GM21526 (cell line): ENCODE measurements at regions not wholly inside any gene's neighbourhood (a gene's known extent, or its start where the extent isn't known, plus 50 kb on each side); places are given as distances from the start of the nearest gene placed in this dataset.
"Not testable (repeated sequence)": the region's sequence is repeated elsewhere in the genome, so short reads cannot be mapped to it uniquely, and the experiment has no call there.

ENCODE experiments used
- ATAC-seq: cut with Tn5 transposase; IDR thresholded peaks from one replicate; pipeline ENCODE4 v1.9.1; 2021; ENCODE audit warnings: moderate library complexity; ENCODE audit not compliant: unreplicated experiment, low FRiP score

DNA sequence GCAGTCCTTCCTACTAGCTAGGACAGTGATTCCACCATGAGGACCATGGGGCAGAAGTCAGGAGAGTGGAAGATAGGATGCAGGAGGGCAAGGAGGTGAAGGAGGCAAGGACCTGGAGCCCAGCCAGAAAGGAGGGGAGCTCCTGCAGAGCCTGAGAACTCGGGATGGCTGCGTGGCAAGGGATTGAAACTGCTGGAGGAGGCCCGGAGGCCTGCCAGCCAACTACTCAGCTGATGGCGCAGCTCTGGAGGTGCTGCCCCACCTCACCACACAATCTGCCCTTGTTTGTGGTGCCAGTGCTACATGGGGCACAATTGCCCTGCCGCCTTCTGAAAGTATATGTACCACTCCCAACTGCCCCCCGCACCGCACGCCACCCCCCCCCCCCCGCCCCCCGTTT lies 307.3 kb upstream of the CHRNA7 start:
- not testable (repeated sequence) for ATAC-seq

DNA sequence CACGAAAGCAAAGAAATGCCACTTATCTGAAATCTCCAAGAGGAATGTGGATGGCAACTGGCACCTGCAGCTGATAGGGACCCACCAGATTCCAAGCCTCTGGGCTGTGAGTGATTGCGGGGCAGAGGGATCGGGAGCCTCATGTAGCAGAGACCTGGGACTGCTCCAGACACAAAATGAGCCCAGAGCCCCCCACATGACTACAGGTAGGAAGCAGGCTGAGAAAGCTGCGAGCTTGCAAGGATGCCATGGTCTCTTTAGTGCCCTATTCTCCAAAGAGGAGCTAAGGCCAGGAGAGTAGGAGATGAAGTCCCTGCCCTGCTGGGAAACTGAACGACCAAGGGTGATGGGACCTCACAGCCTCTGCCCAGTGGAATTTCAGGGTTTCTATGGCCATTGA lies 305.4 kb upstream of the CHRNA7 start:
- ATAC-seq, result not testable (repeated sequence)

DNA sequence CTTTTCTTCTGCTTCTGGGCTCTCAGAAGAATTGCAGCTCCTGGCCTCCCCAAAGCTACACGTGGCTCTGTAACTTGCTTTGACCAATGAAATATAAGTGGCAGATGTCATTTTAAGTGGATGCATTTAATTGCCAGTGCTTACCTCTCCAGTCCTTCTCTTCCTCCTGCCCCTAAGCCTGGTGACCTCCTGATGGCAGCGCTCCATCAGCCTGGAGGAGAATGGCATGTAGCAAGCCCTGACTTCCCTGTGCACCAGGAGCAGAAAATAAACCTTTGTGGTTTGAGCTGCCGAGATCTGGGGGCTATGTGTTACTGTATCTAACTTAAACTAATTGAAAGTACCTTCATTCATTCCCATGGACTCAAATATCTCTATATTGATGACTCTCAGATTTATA lies 304.7 kb upstream of the CHRNA7 start:
- not testable (repeated sequence) for ATAC-seq

DNA sequence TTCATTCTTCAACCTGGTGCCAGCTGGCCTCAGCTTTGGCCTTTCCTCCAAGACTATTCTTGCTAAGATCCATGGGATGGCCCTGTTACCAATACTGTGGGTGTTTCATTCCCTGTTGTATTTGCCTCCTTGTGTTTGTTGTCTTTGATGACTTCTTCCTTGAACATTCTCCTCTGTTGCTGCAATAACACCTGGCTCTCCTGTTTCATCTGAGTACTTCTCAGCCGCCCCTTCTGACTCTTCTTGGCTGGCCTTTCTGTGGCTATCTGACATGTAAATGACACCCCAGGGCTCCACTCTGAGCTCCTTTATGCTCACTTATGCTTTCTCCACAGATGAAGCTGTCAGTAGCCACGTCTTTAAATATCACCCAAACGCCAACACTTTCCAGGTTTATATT lies 302.7 kb upstream of the CHRNA7 start:
- ATAC-seq, result no peak

DNA sequence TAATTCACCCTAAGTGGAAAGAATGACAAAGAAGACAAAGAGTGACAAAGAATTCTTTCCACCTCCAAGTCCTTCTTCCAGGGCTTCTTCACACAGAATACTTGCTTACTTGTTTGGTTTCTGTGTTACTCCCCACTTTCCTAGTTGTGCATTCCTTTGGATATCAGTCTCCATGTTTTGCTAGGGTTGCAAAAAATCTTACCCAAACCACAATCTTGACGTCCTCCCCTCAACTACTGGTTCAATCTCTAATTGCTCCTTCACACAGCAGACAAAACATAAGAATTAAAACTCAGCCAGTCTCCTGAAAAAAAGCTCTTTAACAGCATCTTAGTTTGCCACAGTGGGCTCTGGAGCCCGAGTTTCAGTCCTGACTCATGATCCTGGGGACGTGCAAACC lies 297.6 kb upstream of the CHRNA7 start:
- no peak for ATAC-seq

DNA sequence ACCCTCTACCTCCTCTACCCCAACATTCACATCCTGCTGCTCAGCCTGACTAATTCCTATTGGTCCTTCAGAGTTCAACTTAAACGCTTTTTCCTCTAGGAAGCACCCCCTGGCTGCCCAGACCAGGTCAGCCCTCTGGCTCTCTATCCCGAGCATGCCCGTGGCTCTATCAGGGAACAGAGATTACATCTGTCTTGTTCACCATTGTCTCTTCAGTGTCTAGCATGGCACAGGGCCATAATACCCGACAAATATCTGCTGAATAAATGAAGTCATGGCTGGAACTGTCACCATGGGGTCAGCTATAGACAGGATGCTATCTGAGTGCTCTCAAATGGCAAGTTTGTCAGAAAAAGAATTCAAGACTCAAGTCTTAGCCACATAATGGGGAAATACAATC lies 296.9 kb upstream of the CHRNA7 start:
- ATAC-seq, result no peak

DNA sequence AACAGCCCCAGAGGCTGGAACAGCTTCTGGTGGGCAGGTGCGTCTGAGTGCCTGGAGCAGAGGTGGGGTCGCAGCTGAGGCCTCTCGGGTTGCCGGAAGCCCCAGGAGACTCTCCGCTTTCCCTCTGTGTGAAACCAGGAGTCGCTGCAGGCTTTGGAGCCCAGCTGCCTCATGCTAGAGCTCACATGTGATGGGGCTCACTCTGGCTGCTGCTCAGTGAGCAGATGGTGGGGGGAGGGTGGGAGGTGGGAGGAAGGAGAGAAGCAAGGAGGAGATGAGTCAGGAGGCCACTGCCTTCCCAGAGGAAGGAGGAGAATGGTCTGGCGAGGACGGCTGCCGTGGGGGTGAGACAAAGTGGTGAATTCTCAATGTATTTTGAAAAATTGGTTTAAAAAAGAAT lies 290.1 kb upstream of the CHRNA7 start:
- ATAC-seq, result no peak

DNA sequence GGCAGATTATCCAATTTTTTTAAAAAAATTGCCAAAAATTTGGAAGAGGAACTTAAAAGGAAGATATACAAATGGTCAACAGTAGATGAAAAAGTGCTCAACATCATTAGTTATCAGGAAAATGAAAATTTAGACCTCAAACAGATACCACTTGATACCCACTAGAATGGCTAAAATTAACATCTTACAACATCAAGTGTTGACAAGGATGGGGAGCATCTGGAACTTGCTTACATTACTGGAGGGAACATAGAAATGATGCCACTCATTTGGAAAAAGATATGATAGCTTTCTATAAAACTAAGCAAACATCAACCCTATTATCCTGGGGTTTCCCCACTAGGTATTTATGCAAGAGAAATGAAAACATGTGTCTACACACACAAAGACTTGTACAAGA lies 284.5 kb upstream of the CHRNA7 start:
- ATAC-seq, result no peak

DNA sequence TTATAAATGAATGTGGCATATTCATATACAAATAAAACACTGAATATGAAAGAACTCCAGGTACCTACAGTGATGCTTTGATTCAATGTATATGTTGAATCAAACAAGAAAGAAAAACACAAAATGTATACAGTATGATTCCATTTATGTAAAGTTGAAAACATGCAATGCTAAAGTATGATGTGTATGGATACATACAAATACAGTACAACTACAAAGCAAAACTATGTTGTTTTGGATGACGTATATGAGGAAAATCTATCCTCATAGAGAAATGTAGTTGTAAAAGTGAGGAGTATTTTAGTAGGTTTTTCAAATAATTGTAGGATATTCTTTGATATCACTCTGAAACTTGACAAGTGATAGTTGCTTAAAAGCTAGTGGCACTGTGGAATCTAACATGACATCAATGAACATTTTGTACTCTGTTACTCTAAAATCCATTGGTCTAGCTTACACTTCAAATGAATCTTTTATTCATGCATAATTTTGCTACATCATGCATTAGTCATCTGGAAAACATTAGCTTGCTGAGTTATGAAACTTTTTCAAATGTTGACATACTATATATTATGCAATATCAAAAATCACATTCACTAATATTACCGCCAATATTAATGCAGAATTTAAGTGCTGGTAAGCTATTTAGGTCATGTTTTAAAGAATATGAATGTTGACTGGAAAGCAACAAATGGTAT lies 278.1 kb upstream of the CHRNA7 start:
- no peak for ATAC-seq

DNA sequence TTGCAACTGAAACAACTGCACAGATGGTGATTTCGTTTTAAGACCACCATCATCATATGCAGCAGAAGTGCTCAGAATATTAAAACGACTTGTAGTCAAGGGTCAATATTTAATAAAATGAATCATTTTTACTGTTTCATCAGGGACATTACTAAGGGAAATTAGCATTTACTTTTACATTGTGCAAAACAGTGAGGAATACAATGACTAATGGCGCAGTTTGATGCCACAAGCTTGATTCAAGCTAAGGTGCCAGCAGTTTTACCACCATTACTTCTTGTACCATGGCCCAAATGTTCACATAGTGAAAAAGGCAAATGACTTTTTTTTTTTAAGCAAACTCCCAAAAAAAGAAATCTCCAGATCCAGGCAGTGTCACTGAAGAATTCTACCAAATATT lies 277.4 kb upstream of the CHRNA7 start:
- ATAC-seq, result no peak

DNA sequence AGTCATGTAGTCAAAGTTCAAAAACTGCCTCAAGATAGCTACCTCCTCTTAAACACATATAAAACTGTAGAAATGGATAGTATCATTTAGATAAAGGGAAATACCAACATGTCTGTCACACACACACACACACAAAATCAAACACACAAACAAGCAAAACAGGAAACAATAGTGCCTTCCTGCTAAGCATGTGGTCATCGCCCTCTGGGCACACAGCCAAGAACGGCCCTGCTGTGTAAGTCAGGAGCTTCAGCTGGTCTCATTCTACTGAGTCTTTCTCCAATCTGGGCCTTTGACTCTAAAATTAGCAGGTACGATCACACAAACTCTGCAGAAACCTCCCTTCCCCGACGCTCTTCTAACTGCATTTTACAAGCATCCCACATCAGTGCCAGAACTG lies 272.2 kb upstream of the CHRNA7 start:
- no peak for ATAC-seq

DNA sequence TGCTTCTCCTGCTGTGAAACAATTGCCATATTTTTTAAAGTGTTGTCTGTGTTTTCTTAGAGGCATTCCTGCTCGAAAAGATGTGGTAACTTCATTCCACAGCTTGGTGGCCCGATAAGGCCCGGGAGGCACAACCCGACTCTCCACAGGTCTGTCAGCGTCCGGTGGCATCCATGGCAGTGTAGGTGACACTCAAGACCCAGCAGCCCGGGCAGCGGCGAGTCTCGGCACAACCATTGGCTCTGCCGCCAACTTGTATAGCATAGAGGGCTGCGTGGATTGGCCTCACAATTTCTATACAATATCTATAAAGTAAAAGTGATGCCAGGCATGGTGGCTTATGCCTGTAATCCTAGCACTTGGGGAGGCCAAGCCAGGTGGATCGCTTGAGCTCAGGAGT lies 262.3 kb upstream of the CHRNA7 start:
- no peak for ATAC-seq

DNA sequence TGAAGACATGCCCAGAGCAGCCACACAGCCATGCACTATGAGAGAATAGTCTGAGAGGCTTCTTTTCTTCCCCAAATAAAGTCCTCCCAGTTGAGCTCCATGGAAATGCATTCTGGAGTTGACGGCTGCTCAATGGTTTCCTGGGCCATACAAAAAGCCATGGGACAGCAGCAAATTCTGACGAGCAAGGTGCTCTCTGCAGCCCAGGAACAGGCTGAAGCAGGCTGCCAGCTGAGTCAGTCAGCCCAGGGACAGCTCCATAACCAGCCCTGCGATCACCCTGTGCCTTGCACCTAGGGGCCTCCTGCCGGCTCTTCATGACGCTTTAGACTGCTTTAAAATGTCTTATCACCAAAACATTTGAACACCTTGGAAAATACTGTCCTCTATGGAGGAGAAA lies 256.3 kb upstream of the CHRNA7 start:
- ATAC-seq, result no peak

DNA sequence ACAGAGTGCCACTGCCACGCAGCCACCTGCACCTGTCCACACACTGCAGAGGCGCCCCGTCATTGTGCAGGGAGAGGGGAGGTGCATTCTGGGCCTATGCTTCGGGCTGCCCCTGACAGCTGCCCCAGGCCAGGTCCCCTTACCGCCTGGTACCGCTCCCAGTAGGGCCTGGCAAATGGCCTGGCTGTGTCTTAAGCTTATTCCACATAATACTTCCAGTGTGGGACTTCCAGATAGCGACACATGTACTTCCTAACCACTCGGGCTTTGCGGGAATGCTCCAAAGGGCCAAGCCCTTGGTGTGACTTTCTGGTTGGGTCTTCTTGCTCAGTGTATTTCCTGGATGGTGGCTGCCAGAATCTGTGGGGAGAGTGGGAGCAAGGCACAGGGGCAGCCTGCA lies 254.3 kb upstream of the CHRNA7 start:
- no peak for ATAC-seq

DNA sequence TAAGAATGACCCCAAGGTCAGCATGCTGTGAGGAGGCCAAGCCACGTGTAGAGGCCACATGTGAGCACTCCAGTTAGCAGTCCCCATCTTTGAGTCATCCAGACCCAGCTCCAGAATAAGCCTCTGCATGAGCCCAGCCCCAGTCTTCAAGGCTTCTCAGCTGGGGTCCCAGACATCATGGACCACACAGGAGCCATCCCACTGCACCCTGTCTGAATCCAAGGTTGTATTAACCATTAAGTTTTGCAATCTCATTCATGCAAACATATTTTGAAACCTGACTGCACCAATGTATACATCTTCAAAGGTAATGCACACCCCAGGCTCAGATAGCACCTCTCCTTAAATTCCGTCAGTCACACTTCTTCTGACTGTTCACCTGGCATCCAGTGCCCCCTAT lies 249.1 kb upstream of the CHRNA7 start:
- ATAC-seq, result no peak

DNA sequence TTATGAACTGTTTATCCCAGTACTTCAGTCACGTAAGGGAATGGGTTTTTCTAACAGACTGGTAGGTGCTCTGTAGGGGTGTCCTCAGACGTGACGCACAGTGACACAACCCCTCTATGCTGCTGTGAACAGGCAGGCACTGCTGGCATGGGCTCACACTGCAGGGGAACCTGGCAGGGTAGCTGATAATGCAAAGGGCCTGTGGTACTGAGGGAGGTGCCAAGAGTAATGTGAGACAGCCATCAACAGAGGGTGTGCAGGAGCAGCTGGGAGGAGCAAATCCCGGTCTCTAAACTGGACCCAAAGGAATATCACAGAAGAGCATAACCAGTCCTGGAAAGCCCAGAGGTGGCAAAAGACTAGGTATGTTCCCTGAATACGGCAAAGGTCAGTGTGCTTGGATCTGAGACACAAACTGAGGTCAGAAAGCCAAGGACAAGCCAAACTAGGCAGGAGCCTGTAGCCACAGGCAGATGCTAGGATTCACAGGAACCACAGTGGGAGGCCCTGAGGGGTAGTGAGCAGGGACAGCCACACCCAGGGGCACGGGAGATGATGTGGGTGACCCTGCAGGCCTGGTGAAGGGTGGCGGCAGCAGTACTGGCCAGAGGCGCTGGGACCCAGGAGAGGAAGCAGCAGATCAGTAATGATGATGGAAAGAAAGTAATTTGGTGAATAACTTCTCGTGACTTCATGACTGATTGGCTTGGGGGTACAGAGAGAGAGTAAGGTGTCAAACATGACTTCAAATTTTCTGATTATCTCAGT lies 248.1 kb upstream of the CHRNA7 start:
- ATAC-seq, result no peak

DNA sequence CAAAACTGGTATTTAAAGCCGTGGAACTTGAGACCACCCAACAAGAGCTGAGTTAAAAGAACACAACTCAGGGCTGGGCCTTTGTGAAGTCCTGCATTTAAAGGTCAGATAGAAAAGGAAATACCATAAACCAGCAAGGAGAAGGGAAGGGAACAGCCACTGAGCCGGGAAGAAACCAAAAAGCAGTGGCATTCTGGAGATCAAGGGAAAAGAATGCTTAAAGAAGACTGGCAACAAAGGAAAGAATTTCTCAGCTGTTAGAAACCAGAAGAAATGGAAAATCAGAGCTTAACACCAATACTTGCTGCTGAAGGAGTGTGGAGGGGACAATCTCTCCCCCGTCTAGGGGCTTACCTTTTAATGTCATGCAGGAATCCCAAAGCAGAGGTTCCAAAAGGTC lies 247.4 kb upstream of the CHRNA7 start:
- no peak for ATAC-seq

DNA sequence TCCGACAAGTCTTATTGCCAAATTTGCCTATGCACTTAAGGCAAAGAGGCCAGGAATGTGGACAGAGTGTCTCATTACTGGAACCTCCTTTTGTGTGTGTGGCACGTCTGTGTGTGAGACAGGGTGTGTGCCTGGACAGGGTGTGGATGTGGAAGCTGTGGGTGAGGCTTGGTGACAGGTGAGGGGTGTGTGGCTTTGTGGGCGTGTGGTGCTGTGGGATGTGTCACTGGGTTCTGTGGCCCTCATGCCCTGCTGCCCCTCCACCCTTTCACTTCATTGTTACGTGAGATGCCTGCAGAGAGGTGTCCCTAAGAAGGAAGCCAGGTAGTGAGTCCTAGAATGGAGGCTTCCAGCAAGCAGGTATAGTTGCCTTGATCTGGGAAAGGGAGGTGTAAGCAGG lies 244.0 kb upstream of the CHRNA7 start:
- no peak for ATAC-seq

DNA sequence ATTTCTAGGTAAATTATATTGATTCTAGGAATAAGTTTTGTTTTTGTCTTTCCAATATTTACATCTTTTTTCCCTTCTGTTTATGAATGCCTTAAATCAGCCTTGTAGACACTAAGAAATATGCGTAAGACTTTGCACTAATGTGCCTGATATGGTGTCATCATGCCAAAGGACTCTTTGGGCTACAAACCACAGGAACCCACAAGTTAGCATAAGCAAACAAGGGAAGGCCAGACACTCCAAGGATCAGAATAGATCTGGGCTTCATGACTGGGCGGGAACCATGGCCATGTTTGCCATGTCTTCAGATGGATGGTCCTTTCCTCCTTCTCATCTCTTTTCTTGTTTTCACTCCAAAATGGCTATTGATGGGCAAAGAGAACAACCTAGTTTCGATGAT lies 242.2 kb upstream of the CHRNA7 start:
- ATAC-seq, result no peak

DNA sequence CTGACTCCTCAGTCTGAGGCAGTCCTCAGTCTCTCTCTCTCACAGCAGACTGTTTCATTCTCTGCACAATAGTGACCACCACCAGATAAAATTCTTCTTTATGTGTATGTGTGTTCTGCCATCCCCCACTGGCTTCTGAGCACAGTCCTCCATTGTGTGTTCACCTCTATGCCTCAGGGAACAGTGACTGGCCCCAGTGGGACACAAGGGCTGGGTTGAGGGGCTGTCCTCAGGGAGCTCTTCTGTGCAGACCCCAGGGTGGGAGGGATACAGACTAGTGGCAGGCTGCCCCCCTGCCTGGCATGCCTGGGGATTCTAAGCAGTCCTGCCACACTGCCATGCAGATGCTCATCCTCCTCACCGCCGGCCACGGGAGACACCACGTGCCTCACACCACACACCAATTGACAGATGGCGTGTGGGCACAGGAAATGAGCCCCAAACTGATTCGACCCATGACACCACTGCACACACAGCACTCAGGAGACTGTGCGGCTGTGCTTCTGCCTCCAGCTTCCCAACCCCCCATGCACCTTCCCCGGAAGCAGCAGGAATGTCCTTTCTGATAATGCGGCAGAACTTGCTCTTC lies 237.6 kb upstream of the CHRNA7 start:
- no peak for ATAC-seq

DNA sequence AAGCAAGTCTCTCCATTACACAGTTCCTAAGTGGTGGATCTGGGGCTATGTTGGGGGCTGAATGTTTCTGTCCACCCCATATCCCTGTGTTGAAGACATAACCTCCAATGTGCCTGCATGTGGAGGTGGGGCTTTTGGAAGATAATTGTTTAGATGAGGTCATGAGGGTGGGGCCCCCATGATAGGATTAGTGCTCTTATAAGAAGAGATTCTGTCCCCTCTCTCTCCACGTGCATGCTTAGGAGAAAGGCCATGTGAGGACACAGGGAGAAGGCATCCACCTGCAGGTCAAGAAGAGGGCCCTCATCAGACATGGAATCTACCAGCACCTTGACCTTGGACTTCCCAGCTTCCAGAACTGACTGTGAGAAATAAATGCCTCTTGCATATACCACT lies 231.0 kb upstream of the CHRNA7 start:
- no peak for ATAC-seq

DNA sequence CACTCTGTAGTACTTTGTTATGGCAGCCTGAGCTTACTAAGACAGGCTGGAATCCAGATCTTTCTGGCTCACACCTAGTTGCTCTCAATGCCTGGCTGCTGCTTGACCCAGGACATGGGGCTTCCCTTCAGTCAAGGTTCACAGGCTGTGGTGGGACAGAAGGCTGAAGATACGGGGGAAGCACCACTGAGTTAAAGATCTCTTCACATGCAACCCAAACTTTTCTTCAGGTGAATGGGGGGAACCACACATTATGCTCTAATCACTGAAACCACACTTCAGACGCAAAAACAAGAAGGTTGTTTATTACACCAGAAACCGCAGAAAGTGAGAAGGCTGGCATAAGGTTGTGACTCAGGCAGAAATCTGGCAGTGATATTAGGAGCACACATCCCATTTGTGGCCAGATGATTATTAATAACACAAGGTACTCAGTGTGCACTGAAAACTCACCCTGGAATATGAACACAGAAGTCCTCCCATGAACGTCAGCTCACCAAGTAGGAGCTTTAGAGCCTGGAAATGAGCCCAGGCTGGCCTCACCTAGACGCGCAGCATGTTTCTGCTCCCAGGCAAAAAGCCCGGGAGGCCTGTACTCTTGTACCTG lies 230.5 kb upstream of the CHRNA7 start:
- peak; percentile 61 for ATAC-seq
